ENCODE measurements at regions not wholly inside any gene's neighbourhood (a gene's known extent, or its start where the extent isn't known, plus 50 kb on each side); places are given as distances from the start of the nearest gene placed in this dataset.
"Not testable (repeated sequence)": the region's sequence is repeated elsewhere in the genome, so short reads cannot be mapped to it uniquely, and the experiment has no call there.

DNA sequence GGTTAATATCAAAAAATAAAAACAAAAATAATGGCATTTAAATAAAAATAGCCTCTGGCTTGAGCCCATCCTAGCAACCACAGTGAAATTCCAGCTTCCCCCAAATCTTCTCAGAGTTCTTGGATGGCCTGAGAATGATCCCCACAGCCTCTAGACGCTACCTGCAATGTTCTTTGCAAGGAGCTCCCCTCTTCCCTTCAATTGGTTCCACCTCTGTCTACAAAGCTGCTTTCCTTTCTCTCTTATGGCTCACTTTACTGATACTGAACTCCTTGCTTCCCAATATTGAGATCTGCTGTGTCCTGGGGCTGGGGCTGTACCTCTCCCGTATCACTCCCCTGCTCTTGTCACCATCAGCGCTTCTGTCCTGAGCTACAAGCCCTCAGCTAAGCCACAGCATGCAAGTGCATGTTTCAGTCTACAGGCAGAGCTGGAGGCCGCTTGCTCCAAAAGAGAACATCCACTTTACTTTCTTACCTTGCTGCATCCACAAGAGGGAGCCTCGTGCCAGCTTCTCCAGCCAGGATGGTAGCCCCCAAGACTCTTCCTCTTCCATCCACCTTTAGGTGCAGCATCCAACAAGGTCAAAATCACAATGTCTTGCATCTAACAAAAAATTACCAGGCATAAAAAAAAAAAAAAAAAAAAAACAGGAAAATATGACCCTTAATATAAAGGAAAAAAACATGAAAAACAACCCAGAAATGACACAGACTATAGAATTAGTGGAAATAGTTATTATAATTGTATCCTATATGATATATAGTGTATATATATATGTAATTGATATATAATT lies 57.4 kb upstream of the PRSS3 start:
- DNase-seq (ENCODE audit: low read depth, low spot score) = no peak

GRCh38 chr9:33739398-33739797 lies 56.0 kb upstream of the PRSS3 start:
- DNase-seq (ENCODE audit: low read depth, low spot score) = no peak

DNA sequence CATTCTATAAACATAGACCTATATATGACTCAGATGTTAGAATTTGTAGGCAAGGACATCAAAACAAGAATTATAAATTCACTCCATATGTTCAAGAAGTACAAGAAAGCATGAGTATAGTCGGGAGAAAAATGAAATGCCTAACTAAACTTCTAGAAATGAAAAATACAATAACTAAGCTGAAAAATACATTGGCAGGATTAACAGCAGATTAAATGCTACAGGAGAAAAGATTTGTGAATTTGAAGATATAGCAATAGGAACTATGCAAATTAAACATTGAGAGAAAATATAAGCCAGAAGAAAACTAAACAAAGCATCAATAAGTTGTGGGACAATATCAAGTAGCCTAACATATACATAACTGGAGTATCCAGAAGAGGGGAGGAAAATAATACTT lies 55.3 kb upstream of the PRSS3 start:
- DNase-seq (ENCODE audit: low read depth, low spot score) = no peak

GRCh38 chr9:33740958-33741357 lies 54.4 kb upstream of the PRSS3 start:
- not testable (repeated sequence) for DNase-seq (ENCODE audit: low read depth, low spot score)

DNA sequence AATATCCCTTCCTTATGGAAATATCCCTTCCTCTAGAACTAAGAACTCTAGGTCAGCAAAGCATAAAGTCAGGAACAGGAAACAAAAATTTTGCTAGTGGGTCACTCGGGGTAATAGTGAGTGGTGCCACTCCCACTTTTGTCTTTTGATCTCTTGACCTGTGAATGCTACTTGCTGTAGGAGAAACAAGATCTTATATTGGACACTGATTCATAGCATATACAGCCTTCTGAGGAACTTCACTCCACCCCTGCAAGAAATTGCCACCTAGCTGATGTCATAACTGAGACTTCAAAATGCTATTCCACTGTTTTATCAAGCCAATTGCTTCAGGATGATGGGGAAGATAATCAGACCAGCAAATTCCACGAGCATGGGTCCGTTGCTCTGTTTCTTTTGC lies 53.3 kb upstream of the PRSS3 start:
- no peak for DNase-seq (ENCODE audit: low read depth, low spot score)

DNA sequence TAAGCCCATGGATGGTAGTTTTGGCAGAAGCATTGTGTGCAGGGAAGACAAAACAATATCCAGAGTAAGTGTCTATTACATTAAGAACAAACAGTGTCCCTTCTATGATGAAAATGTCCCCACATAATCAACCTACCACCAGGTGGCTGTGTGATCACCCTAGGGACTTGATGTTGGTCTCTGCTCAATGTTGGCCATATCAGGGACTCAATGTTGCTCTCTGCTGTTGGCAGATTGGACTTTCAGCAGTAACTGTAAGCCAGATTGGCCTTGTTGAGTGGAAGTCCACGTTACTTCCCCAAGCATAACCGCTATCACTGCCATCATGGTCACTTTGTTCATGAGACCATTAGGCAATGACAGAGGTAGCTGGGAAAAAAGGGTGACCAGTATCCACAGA lies 52.8 kb upstream of the PRSS3 start:
- DNase-seq (ENCODE audit: low read depth, low spot score) = no peak
